Lower leg skin (tissue), 3 donors: ENCODE measurements at regions not wholly inside any gene's neighbourhood (a gene's known extent, or its start where the extent isn't known, plus 50 kb on each side); places are given as distances from the start of the nearest gene placed in this dataset.
"Not testable (repeated sequence)": the region's sequence is repeated elsewhere in the genome, so short reads cannot be mapped to it uniquely, and the experiment has no call there.

Experiments
- CTCF ChIP-seq, 3 donors: fragments of 450-650 bp; IDR thresholded peaks; one replicate each; pipeline ENCODE4 v1.5.1; 2016; ENCODE audit warnings: antibody characterized with exemption in 3 of 3, mild to moderate bottlenecking in 3 of 3, moderate library complexity in 2 of 3
- POLR2A ChIP-seq, 2 donors: fragments of 450-650 bp; IDR thresholded peaks; one replicate each; pipeline ENCODE4 v1.6.1; 2016 to 2017; ENCODE audit warnings: antibody characterized with exemption in 2 of 2, mild to moderate bottlenecking in 1 of 2, moderate library complexity in 1 of 2

GRCh38 chr10:4597898-4598297, 228.1 kb upstream of the AKR1E2 start:
- TF ChIP-seq CTCF, POLR2A (IDR thresholded peaks at IDR 0.05): not testable (repeated sequence)
